ENCODE measurements at regions not wholly inside any gene's neighbourhood (a gene's known extent, or its start where the extent isn't known, plus 50 kb on each side); places are given as distances from the start of the nearest gene placed in this dataset.

- TF ChIP-seq CTCF (IDR thresholded peaks at IDR 0.05; ENCODE audit: insufficient read depth, low read length, poor library complexity, severe bottlenecking): no peak
- H3K4me3 ChIP-seq (ENCODE audit: low read depth, low read length): no peak overlapping the region
- H3K36me3 ChIP-seq (ENCODE audit: control insufficient read depth, insufficient read depth, low read length): no peaks in the 10 kb centered on the region
- no peak for DNase-seq (ENCODE audit: low read depth)
- H3K27me3 ChIP-seq (ENCODE audit: control insufficient read depth, insufficient read depth, low read length): no peaks in the 10 kb centered on the region
Measured at GRCh38 chr3:6551165-6551564, 309.8 kb upstream of the GRM7 start.

GRCh38 chr3:6560259-6560658, 300.7 kb upstream of the GRM7 start:
- no peak for DNase-seq (ENCODE audit: low read depth)
- TF ChIP-seq CTCF (IDR thresholded peaks at IDR 0.05; ENCODE audit: insufficient read depth, low read length, poor library complexity, severe bottlenecking): no peak
- no peaks in the 10 kb centered on the region for H3K36me3 ChIP-seq (ENCODE audit: control insufficient read depth, insufficient read depth, low read length)

GRCh38 chr3:6567241-6567640, 293.7 kb upstream of the GRM7 start:
- H3K27me3 ChIP-seq (ENCODE audit: control insufficient read depth, insufficient read depth, low read length): no peaks in the 10 kb centered on the region
- H3K36me3 ChIP-seq (ENCODE audit: control insufficient read depth, insufficient read depth, low read length): no peaks in the 10 kb centered on the region
- no peak for DNase-seq (ENCODE audit: low read depth)
- TF ChIP-seq CTCF (IDR thresholded peaks at IDR 0.05; ENCODE audit: insufficient read depth, low read length, poor library complexity, severe bottlenecking): no peak
- no peak overlapping the region for H3K4me3 ChIP-seq (ENCODE audit: low read depth, low read length)

More at GRCh38 chr3:6560259-6560658, 300.7 kb upstream of the GRM7 start:
- Histone ChIP-seq H3K27me3 (ENCODE audit: control insufficient read depth, insufficient read depth, low read length) (no peaks in the 10 kb centered on the region), H3K4me3 (ENCODE audit: low read depth, low read length) (no peak overlapping the region)

- DNase-seq (ENCODE audit: low read depth): no peak
- Histone ChIP-seq H3K36me3 (ENCODE audit: control insufficient read depth, insufficient read depth, low read length) (no peaks in the 10 kb centered on the region), H3K27me3 (ENCODE audit: control insufficient read depth, insufficient read depth, low read length) (no peaks in the 10 kb centered on the region), H3K4me3 (ENCODE audit: low read depth, low read length) (no peak overlapping the region)
- no peak for TF ChIP-seq CTCF (IDR thresholded peaks at IDR 0.05; ENCODE audit: insufficient read depth, low read length, poor library complexity, severe bottlenecking)
Measured at GRCh38 chr3:6568999-6569493, 291.9 kb upstream of the GRM7 start.

- TF ChIP-seq CTCF (IDR thresholded peaks at IDR 0.05; ENCODE audit: insufficient read depth, low read length, poor library complexity, severe bottlenecking): no peak
- DNase-seq (ENCODE audit: low read depth): no peak
- H3K36me3 ChIP-seq (ENCODE audit: control insufficient read depth, insufficient read depth, low read length): no peaks in the 10 kb centered on the region
- no peaks in the 10 kb centered on the region for H3K27me3 ChIP-seq (ENCODE audit: control insufficient read depth, insufficient read depth, low read length)
- no peak overlapping the region for H3K4me3 ChIP-seq (ENCODE audit: low read depth, low read length)
Measured at GRCh38 chr3:6571448-6571847, 289.5 kb upstream of the GRM7 start.

- Histone ChIP-seq H3K36me3 (ENCODE audit: control insufficient read depth, insufficient read depth, low read length) (no peaks in the 10 kb centered on the region), H3K27me3 (ENCODE audit: control insufficient read depth, insufficient read depth, low read length) (no peaks in the 10 kb centered on the region), H3K4me3 (ENCODE audit: low read depth, low read length) (no peak overlapping the region)
- DNase-seq (ENCODE audit: low read depth): no peak
- TF ChIP-seq CTCF (IDR thresholded peaks at IDR 0.05; ENCODE audit: insufficient read depth, low read length, poor library complexity, severe bottlenecking): no peak
Measured at GRCh38 chr3:6577584-6577983, 283.3 kb upstream of the GRM7 start.
